Endodermal cell (in vitro differentiated cells): ENCODE measurements at regions not wholly inside any gene's neighbourhood (a gene's known extent, or its start where the extent isn't known, plus 50 kb on each side); places are given as distances from the start of the nearest gene placed in this dataset.

Experiments
- DNase-seq: peaks from one replicate; pipeline ENCODE4 v3.0.0-alpha.2; 2017
- H3K27ac ChIP-seq: 2 replicates; pipeline ENCODE4 v1.5.1; 2013; ENCODE audit warnings: mild to moderate bottlenecking, low read depth, low read length, moderate library complexity
- H3K27me3 ChIP-seq: 2 replicates; pipeline ENCODE4 v1.6.1; 2013; ENCODE audit warnings: mild to moderate bottlenecking, low read length, moderate library complexity; ENCODE audit not compliant: insufficient read depth, control insufficient read depth, poor library complexity, severe bottlenecking
- H3K36me3 ChIP-seq: 2 replicates; pipeline ENCODE4 v1.7.0; 2013; ENCODE audit warnings: mild to moderate bottlenecking, low read length, moderate library complexity; ENCODE audit not compliant: control insufficient read depth, insufficient read depth
- H3K4me1 ChIP-seq: one replicate; pipeline ENCODE4 v1.7.0; 2013; ENCODE audit warnings: low read length; ENCODE audit not compliant: control insufficient read depth, insufficient read depth
- H3K4me3 ChIP-seq: 2 replicates; pipeline ENCODE4 v1.5.1; 2013; ENCODE audit warnings: mild to moderate bottlenecking, low read length, moderate library complexity
- H3K9ac ChIP-seq: 2 replicates; pipeline ENCODE4 v1.6.1; 2013; ENCODE audit warnings: mild to moderate bottlenecking, low read length, moderate library complexity; ENCODE audit not compliant: poor library complexity, severe bottlenecking; ENCODE audit errors: extremely low read depth
- H3K9me3 ChIP-seq: 2 replicates; pipeline ENCODE4 v1.6.1; 2013; ENCODE audit warnings: mild to moderate bottlenecking, low read length, moderate library complexity; ENCODE audit not compliant: control insufficient read depth
- H3K27ac Mint-ChIP-seq: 2 replicates; pipeline ENCODE4 v1.8.0; 2020; ENCODE audit warnings: mixed read lengths
- H3K27me3 Mint-ChIP-seq: 2 replicates; pipeline ENCODE4 v1.8.0; 2021; ENCODE audit warnings: mild to moderate bottlenecking, mixed read lengths; ENCODE audit not compliant: insufficient read depth
- H3K36me3 Mint-ChIP-seq: 2 replicates; pipeline ENCODE4 v1.8.0; 2020; ENCODE audit warnings: low read depth, mixed read lengths
- H3K4me1 Mint-ChIP-seq: 2 replicates; pipeline ENCODE4 v1.8.0; 2020; ENCODE audit warnings: mixed read lengths
- H3K4me3 Mint-ChIP-seq: 2 replicates; pipeline ENCODE4 v1.8.0; 2020; ENCODE audit warnings: mild to moderate bottlenecking, moderate library complexity, mixed read lengths
- H3K9me3 Mint-ChIP-seq: 2 replicates; pipeline ENCODE4 v1.8.0; 2020; ENCODE audit warnings: mild to moderate bottlenecking, mixed read lengths
- CTCF ChIP-seq: fragments of 200-600 bp; sonication (generic); conservative IDR thresholded peaks from 2 replicates; pipeline ENCODE4 v1.5.0; 2021; ENCODE audit warnings: antibody characterized with exemption, mild to moderate bottlenecking
- WGBS, 2 experiments: methylation state at CpG; one replicate each; pipeline versions ENCODE4 v1.1.5 to v1.1.7; 2013; ENCODE audit warnings: missing lambda C conversion rate in 2 of 2, mixed read lengths in 1 of 2; ENCODE audit not compliant: insufficient coverage in 1 of 2, insufficient read length in 1 of 2; 5-methylcytosine and 5-hydroxymethylcytosine counted together

GRCh38 chr2:237270520-237270919 is 143.4 kb downstream of the COL6A3 start:
- TF ChIP-seq CTCF, result no peak
- no peak overlapping the region for H3K4me3 ChIP-seq
- H3K9ac ChIP-seq, result no peak overlapping the region
- WGBS, 2 experiments, result 89 to 96% methylated on average over 3 of the region's 3 CpGs
- H3K27me3 Mint-ChIP-seq, result no peaks in the 10 kb centered on the region
- H3K4me3 Mint-ChIP-seq, result no peak overlapping the region
- H3K36me3 Mint-ChIP-seq, result no peaks in the 10 kb centered on the region
- no peak overlapping the region for H3K27ac ChIP-seq
- no peaks in the 10 kb centered on the region for H3K9me3 Mint-ChIP-seq
- no peaks in the 10 kb centered on the region for H3K27me3 ChIP-seq
- no peaks in the 10 kb centered on the region for H3K4me1 ChIP-seq
- H3K36me3 ChIP-seq, result no peaks in the 10 kb centered on the region
- H3K9me3 ChIP-seq, result no peaks in the 10 kb centered on the region
- no peak overlapping the region for H3K27ac Mint-ChIP-seq
- DNase-seq, result no peak
- peaks cover 12% of the 10 kb centered on the region for H3K4me1 Mint-ChIP-seq

- Histone ChIP-seq H3K4me3 (no peak overlapping the region), H3K9ac (no peak overlapping the region), H3K9me3 (no peaks in the 10 kb centered on the region), H3K27me3 (no peaks in the 10 kb centered on the region), H3K27ac (no peak overlapping the region), H3K36me3 (no peaks in the 10 kb centered on the region), H3K4me1 (no peaks in the 10 kb centered on the region)
- Mint-ChIP-seq H3K36me3 (no peaks in the 10 kb centered on the region), H3K4me3 (no peak overlapping the region), H3K9me3 (no peaks in the 10 kb centered on the region), H3K4me1 (peaks cover 12% of the 10 kb centered on the region), H3K27ac (no peak overlapping the region), H3K27me3 (no peaks in the 10 kb centered on the region)
- WGBS, 2 experiments, result 92 to 100% methylated on average over 1 to 6 of the region's 6 CpGs
- no peak for DNase-seq
- no peak for TF ChIP-seq CTCF
These were observed 142.0 kb downstream of the COL6A3 start for GRCh38 chr2:237271698-237272652.
